NCI-H1105 treated with DMSO at 0.1 percent for 48 hours (cell line): ENCODE measurements at regions not wholly inside any gene's neighbourhood (a gene's known extent, or its start where the extent isn't known, plus 50 kb on each side); places are given as distances from the start of the nearest gene placed in this dataset.
A peak's percentile ranks its signal among the peaks of the same experiment; 100 is the strongest.

Source experiments
- DNase-seq: peaks from one replicate; lab custom pipeline; 2025; lab: John Stamatoyannopoulos, UW

- DNase-seq, result peak; percentile 80
Observed at GRCh38 chr10:3482200-3482993, 302.6 kb downstream of the KLF6 start.

GRCh38 chr10:3481496-3481895, 303.5 kb downstream of the KLF6 start:
- no peak for DNase-seq

DNA sequence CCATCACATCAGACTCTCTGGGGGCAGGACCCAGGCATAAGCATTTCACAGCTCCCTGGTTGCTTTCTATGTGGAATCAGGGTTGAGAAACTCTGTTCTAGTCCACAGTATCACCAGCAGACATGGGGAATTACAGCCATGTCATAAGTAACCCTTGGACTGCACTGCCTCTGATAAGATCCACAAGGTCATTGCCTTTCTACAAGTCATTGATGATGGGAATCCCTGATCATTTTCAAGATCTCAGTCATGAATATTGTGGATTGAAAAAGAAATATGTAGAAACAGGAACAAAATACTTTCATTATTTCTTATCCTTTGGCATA, 304.1 kb downstream of the KLF6 start:
- DNase-seq, result no peak

DNA sequence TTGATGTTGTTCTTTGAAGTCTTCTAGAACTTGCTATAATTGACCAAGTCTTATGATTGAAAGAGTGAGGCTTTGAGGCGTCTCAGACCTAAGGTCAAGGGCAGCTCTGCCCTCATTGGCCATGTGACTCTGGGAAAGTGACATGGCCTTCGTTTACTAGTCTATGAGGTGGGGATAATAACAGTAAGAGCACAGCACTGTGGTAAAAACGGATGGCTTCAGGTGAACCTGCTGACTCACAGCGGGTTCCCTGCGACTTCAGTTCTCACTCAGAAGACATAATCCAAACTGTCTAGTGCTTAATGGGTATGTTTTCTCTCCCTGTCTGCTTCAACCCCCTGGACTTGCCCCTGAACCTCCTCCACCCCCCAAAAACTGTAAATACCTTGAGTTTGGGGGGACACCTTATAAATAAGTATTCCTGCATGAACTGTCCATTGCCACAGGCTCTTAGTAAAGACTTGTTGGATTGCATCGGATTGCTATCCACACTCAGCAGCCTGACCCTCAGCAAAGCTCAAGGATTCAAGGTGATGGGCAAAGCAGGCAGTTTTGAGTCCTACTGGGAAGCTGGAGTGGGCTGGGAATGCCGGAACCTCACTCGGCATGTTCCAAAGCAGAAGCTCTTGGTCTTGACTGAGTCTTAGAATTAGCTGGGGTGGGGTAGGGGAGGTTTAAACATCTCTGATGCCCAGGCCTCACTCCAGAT, 304.6 kb downstream of the KLF6 start:
- no peak for DNase-seq

DNA sequence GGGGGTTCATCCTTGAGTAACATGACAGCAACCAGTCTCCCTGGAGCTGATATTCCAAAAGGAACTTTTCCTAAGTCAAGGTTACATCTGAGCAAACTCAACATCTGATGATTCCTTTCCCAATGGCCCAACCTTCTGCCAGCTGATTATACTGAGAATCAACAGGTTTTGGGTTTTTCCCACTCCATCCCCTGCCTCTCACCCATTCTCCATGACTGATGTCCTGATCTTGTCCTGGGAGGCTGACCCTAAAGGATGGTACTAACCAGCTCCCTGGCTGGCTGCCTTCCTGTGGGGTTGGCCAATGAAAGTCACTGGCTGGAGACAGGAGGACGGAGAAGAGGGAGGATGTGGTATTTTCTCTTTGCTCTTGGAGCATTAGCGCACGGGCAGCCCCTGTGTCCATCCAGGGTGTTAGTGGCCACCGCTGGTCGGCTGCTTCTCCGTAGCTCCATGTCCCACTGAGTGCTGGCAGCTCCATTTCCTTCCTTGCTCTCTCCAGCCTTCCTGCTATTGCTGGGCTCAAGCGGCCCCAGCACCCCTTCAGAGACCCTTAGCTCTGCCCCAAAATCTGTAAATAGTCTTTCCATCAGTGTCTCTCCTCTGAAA, 306.2 kb upstream of the PITRM1 start:
- no peak for DNase-seq

- no peak for DNase-seq
Observed at GRCh38 chr10:3478153-3478552, 305.6 kb upstream of the PITRM1 start.

DNA sequence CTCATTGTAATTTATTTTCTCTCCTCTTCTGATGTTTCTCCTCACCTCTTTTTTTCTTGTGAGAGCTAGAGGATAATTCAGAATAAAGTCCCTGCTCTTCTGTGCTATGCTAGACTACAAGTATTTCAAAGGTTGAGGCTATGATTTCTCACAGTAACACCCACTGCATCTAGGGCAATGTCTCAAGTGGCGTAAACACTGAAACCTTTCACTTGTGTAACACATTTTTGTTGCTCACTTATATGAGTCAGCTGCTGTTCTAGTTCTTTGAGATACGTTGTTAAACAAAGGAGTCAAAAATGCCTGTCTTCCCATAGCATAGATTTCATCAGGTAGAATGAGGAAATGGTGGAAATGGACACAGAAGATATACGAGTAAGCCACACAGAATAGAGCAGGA, 305.1 kb upstream of the PITRM1 start:
- no peak for DNase-seq

- no peak for DNase-seq
Observed at GRCh38 chr10:3476640-3477448, 304.3 kb upstream of the PITRM1 start.

DNA sequence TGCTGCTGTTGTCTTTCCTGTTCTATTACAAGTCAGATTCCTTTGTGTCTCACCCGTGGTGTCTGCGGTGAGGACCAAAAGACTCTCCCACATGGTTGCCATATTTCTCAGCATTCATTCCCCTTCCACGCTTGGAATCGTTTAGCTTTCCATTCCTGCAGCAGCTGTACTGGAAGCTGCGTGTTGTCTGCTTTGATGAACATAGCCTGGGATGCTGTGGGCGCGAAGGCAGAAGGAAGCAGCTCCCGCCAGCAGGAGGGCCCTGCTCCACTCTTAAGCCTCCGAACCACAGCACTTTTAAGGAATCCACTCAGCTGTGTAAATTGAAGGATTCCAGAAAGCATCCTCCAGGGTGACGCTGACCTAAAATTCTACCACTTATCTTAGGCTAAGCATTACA, 303.6 kb upstream of the PITRM1 start:
- no peak for DNase-seq

- no peak for DNase-seq
Observed at GRCh38 chr10:3475367-3475766, 302.8 kb upstream of the PITRM1 start.

GRCh38 chr10:3474266-3474665, 301.7 kb upstream of the PITRM1 start:
- DNase-seq, result no peak

GRCh38 chr10:3473271-3473670, 300.7 kb upstream of the PITRM1 start:
- no peak for DNase-seq

GRCh38 chr10:3472287-3473051, 299.9 kb upstream of the PITRM1 start:
- no peak for DNase-seq

- DNase-seq, result no peak
Observed at GRCh38 chr10:3471927-3472286, 299.3 kb upstream of the PITRM1 start.

GRCh38 chr10:3471472-3471871, 298.9 kb upstream of the PITRM1 start:
- DNase-seq, result no peak

- no peak for DNase-seq
Observed at GRCh38 chr10:3470191-3470590, 297.6 kb upstream of the PITRM1 start.

GRCh38 chr10:3469639-3470020, 297.0 kb upstream of the PITRM1 start:
- DNase-seq, result no peak

DNA sequence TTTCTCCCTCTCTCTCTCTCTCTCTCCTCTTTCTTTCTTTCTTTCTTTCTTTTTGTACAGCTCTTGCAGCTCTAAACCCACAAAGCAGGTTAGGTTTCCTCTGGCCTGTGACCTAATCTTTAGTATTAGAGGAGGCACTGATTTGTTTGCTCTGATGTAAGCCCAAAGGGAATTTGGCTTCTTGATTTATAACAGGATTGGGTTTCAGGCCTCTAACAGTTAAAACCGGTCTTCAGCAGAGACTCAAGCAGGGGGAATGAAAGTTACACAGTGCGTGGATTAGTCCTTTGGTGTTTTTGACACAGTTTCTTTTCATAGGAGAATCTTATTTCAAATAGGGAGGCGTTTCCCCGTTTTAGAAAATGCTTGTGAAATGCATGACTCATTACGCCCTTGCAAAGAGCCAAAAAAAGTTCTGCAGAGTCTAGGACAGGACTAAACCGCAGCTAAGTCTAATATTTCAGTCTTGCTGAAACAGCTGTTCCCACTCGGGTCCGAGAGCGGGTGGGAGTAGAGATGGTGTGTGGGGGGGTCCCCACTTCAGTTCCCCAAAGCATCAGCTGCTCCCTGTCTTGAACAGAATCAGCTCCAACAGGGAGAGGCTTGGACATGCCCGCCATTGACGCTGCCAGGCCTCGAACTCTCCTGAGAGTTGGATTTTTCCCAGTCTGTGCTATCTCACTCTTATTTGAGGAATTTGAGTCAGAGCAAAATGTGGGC, 296.5 kb upstream of the PITRM1 start:
- no peak for DNase-seq

GRCh38 chr10:3467052-3467951, 294.7 kb upstream of the PITRM1 start:
- no peak for DNase-seq

DNA sequence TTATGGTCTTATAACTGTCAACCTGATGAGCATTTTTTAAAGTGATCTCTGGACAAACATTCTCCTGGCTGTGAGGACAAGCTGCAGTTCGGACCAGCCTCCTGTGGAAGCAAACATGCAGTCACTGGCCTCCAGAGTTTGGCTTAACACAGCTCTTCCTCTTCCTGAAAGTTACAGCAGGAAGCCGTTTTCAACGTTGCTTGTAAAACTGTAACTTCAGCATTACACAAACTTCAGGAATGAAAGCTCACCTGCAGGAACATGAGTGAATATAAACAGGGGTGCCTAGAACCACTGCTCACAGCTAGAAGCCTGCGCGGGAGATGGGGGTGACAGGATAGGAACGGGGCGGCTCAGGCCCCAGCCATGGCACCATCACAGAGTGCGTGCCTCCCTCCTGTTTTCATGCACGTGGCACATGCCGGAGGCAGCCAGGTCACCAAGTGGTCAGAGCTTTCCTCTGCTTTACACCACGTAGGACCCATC, 292.9 kb upstream of the PITRM1 start:
- no peak for DNase-seq
